GM19467 (cell line): ENCODE measurements at regions not wholly inside any gene's neighbourhood (a gene's known extent, or its start where the extent isn't known, plus 50 kb on each side); places are given as distances from the start of the nearest gene placed in this dataset.

ENCODE experiments used
- ATAC-seq: cut with Tn5 transposase; IDR thresholded peaks from one replicate; pipeline ENCODE4 v1.9.1; 2021; ENCODE audit warnings: mild to moderate bottlenecking, moderate library complexity; ENCODE audit not compliant: unreplicated experiment

- ATAC-seq: no peak
Observed at GRCh38 chr11:15723966-15724365, 609.2 kb downstream of the INSC start.

GRCh38 chr11:15724601-15725000, 609.9 kb downstream of the INSC start:
- no peak for ATAC-seq

- no peak for ATAC-seq
Observed at GRCh38 chr11:15725246-15725645, 610.5 kb downstream of the INSC start.

- ATAC-seq: no peak
Observed at GRCh38 chr11:15726221-15726746, 611.6 kb downstream of the INSC start.

- no peak for ATAC-seq
Observed at GRCh38 chr11:15726893-15727519, 612.3 kb downstream of the INSC start.

GRCh38 chr11:15727520-15727914, 612.8 kb downstream of the INSC start:
- ATAC-seq: no peak

- no peak for ATAC-seq
Observed at GRCh38 chr11:15728207-15728606, 613.5 kb downstream of the INSC start.

GRCh38 chr11:15730263-15730994, 615.7 kb downstream of the INSC start:
- ATAC-seq: no peak

- no peak for ATAC-seq
Observed at GRCh38 chr11:15730995-15731385, 616.3 kb downstream of the INSC start.

- no peak for ATAC-seq
Observed at GRCh38 chr11:15735706-15736105, 620.6 kb downstream of the SOX6 start.

GRCh38 chr11:15737320-15737719, 619.0 kb downstream of the SOX6 start:
- no peak for ATAC-seq

GRCh38 chr11:15738931-15739330, 617.4 kb downstream of the SOX6 start:
- no peak for ATAC-seq

- ATAC-seq: no peak
Observed at GRCh38 chr11:15742626-15743519, 613.5 kb downstream of the SOX6 start.

- no peak for ATAC-seq
Observed at GRCh38 chr11:15744693-15745092, 611.7 kb downstream of the SOX6 start.

GRCh38 chr11:15745266-15745665, 611.1 kb downstream of the SOX6 start:
- ATAC-seq: no peak

GRCh38 chr11:15747671-15748070, 608.7 kb downstream of the SOX6 start:
- no peak for ATAC-seq

- ATAC-seq: no peak
Observed at GRCh38 chr11:15748132-15748531, 608.2 kb downstream of the SOX6 start.

- no peak for ATAC-seq
Observed at GRCh38 chr11:15748741-15749140, 607.6 kb downstream of the SOX6 start.

GRCh38 chr11:15750535-15751308, 605.6 kb downstream of the SOX6 start:
- ATAC-seq: no peak

GRCh38 chr11:15754221-15754620, 602.1 kb downstream of the SOX6 start:
- no peak for ATAC-seq
